ENCODE measurements at regions not wholly inside any gene's neighbourhood (a gene's known extent, or its start where the extent isn't known, plus 50 kb on each side); places are given as distances from the start of the nearest gene placed in this dataset.

DNA sequence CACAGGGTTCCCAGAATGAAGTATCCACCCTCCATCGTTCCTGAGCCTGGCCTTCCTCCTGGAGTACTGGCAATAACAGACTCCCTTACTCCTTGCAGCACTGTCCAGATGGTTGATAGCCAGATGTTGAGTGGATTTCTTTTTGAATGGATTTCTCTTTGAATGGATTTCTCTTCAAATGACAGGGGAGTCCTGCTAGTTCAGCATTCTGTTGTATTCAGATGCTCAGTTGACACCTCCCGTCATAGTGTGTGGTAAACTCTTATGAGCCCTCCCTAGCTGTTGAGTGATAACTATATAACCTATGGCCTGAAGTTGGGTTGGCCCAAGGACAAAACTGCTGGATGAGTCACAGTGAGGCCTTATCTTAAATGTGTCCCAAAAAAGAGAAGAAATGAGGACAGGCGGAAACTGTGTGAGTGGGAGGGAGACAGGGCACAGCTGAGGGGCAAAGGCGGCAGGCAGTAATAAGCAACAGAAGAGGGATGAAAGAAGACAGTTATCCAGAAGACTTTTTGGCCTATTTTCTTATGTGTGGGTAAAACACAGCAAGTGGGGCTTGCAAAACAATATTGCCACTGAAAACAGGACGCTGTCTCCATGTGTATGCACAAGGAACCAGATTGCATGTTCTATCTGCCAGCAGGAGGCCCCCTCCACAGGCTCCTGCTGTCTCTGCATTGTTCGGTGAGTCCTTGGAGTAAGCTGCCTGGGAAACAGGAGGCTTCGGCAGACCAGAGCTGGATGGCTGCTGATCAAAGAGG, 209.5 kb upstream of the S1PR3 start:
- Mint-ChIP-seq H3K4me1 (peaks cover 28% of the 10 kb centered on the region), H3K4me3 (no peak overlapping the region), H3K27me3 (ENCODE audit: low read depth in 3 of 3) (peaks cover 2 to 18% (median 4%) of the 10 kb centered on the region in 3 donors), H3K27ac (peak overlapping the region in 2 of 7 donors; percentile 18 to 38), H3K36me3 (peaks cover 0 to 1% of the 10 kb centered on the region in 2 donors), H3K9me3 (no peaks in the 10 kb centered on the region)
- H3K36me3 ChIP-seq (replicated peaks in 1 of 2; ENCODE audit: control insufficient read depth in 1 of 2, insufficient read depth in 2 of 2, low read length in 2 of 2) = no peaks in the 10 kb centered on the region
- no peak overlapping the region for H3K27ac ChIP-seq (ENCODE audit: low read depth in 1 of 2, low read length in 2 of 2)
- H2AFZ ChIP-seq (ENCODE audit: insufficient read depth, low read depth, low read length, poor library complexity, severe bottlenecking) = peak overlapping the region; percentile 27
- H3K79me2 ChIP-seq (ENCODE audit: insufficient read depth, low read length) = no peaks in the 10 kb centered on the region
- no peak overlapping the region for H3K4me3 ChIP-seq (replicated peaks in 1 of 3; ENCODE audit: low read depth in 2 of 3, low read length in 3 of 3)
- no peaks in the 10 kb centered on the region for H3K9me3 ChIP-seq (replicated peaks in 1 of 2; ENCODE audit: control insufficient read depth in 1 of 2, insufficient read depth in 1 of 2, low read length in 2 of 2)
- no peak overlapping the region for H3K9ac ChIP-seq (ENCODE audit: insufficient read depth, low read length, poor library complexity, severe bottlenecking)
- intact Hi-C loops (cut with micrococcal nuclease) = no loop called here
- no peak for DNase-seq
- 69% methylated on average over 6 of the region's 7 CpGs for WGBS (ENCODE audit: insufficient coverage)
- no peak overlapping the region for H3K4me2 ChIP-seq (replicated peaks; ENCODE audit: extremely low read depth, low read length, poor library complexity, severe bottlenecking)
- no peaks in the 10 kb centered on the region for H4K20me1 ChIP-seq (ENCODE audit: insufficient read depth, low read length)
- TF ChIP-seq, protein P1, sequence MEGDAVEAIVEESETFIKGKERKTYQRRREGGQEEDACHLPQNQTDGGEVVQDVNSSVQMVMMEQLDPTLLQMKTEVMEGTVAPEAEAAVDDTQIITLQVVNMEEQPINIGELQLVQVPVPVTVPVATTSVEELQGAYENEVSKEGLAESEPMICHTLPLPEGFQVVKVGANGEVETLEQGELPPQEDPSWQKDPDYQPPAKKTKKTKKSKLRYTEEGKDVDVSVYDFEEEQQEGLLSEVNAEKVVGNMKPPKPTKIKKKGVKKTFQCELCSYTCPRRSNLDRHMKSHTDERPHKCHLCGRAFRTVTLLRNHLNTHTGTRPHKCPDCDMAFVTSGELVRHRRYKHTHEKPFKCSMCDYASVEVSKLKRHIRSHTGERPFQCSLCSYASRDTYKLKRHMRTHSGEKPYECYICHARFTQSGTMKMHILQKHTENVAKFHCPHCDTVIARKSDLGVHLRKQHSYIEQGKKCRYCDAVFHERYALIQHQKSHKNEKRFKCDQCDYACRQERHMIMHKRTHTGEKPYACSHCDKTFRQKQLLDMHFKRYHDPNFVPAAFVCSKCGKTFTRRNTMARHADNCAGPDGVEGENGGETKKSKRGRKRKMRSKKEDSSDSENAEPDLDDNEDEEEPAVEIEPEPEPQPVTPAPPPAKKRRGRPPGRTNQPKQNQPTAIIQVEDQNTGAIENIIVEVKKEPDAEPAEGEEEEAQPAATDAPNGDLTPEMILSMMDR (IDR thresholded peaks at IDR 0.05) = no peak
- H3K27me3 ChIP-seq (ENCODE audit: control insufficient read depth in 2 of 2, insufficient read depth in 2 of 2, low read length in 2 of 2) = peaks cover 0 to 9% of the 10 kb centered on the region in 2 donors
- peaks cover 18 to 27% of the 10 kb centered on the region in 2 donors for H3K4me1 ChIP-seq (ENCODE audit: control insufficient read depth in 1 of 2, insufficient read depth in 2 of 2, low read length in 2 of 2)

DNA sequence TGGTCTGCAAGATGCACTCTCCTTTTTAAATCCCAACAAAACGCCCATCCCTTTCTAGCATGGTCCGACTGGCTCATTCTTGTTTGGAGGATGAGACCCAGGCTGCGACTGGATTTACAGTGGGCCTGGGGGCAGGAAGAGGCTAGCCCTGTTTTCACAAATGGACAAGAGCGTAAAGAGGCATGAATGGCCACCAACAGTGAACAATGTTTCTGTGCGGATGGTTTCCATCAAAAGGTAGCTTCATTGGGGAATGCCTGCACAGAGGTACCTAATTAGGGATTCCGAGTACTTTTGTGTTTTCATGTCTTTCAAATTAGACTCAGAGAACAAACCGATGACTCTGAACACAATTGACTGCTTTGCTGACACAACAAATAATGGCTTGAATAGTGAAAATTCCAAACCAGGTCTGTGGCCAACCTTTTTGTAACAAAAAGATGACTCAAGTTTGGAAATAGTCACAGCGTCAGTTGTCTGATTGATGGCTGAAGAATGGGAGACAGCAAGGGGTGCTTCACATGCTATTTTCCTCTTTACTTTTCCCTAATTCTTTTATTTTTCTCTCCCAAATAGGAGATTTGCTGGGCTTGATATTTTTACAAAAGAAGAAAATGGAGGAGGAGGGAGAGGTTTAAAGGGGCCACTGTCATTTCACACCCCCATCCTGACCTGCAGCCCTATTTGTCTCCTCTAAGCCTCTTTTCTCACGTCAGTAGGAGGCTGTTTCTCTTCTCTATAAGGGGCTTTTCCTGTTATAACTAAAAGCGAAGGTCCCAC, 208.1 kb upstream of the S1PR3 start:
- H3K4me3 Mint-ChIP-seq = no peak overlapping the region
- no peaks in the 10 kb centered on the region for H3K9me3 ChIP-seq (replicated peaks in 1 of 2; ENCODE audit: control insufficient read depth in 1 of 2, insufficient read depth in 1 of 2, low read length in 2 of 2)
- H3K9ac ChIP-seq (ENCODE audit: insufficient read depth, low read length, poor library complexity, severe bottlenecking) = no peak overlapping the region
- H3K4me2 ChIP-seq (replicated peaks; ENCODE audit: extremely low read depth, low read length, poor library complexity, severe bottlenecking) = no peak overlapping the region
- H3K4me1 ChIP-seq (ENCODE audit: control insufficient read depth in 1 of 2, insufficient read depth in 2 of 2, low read length in 2 of 2) = peaks cover 5 to 14% of the 10 kb centered on the region in 2 donors
- H3K27ac Mint-ChIP-seq = no peak overlapping the region
- H3K27ac ChIP-seq (ENCODE audit: low read depth in 1 of 2, low read length in 2 of 2) = no peak overlapping the region
- H2AFZ ChIP-seq (ENCODE audit: insufficient read depth, low read depth, low read length, poor library complexity, severe bottlenecking) = no peak overlapping the region
- intact Hi-C loops (cut with micrococcal nuclease) = no loop called here
- no peaks in the 10 kb centered on the region for H3K36me3 Mint-ChIP-seq
- no peaks in the 10 kb centered on the region for H4K20me1 ChIP-seq (ENCODE audit: insufficient read depth, low read length)
- no peaks in the 10 kb centered on the region for H3K36me3 ChIP-seq (replicated peaks in 1 of 2; ENCODE audit: control insufficient read depth in 1 of 2, insufficient read depth in 2 of 2, low read length in 2 of 2)
- H3K27me3 ChIP-seq (ENCODE audit: control insufficient read depth in 2 of 2, insufficient read depth in 2 of 2, low read length in 2 of 2) = peaks cover 2 to 17% of the 10 kb centered on the region in 2 donors
- no peak for DNase-seq
- H3K9me3 Mint-ChIP-seq = no peaks in the 10 kb centered on the region
- no peaks in the 10 kb centered on the region for H3K79me2 ChIP-seq (ENCODE audit: insufficient read depth, low read length)
- H3K4me3 ChIP-seq (replicated peaks in 1 of 3; ENCODE audit: low read depth in 2 of 3, low read length in 3 of 3) = no peak overlapping the region
- H3K4me1 Mint-ChIP-seq = peaks cover 15% of the 10 kb centered on the region
- 97% methylated on average over 5 of the region's 10 CpGs for WGBS (ENCODE audit: insufficient coverage)
- H3K27me3 Mint-ChIP-seq (ENCODE audit: low read depth in 3 of 3) = peaks cover 4 to 24% (median 8%) of the 10 kb centered on the region in 3 donors
- TF ChIP-seq, protein P1 (IDR thresholded peaks at IDR 0.05) = no peak

Data from CD14-positive monocyte (primary cell).